GM12873 (cell line): ENCODE measurements at regions not wholly inside any gene's neighbourhood (a gene's known extent, or its start where the extent isn't known, plus 50 kb on each side); places are given as distances from the start of the nearest gene placed in this dataset.

Experiments used
- TF ChIP-seq, protein P1 (sequence below): IDR thresholded peaks from 2 replicates; pipeline ENCODE4 v1.5.1; 2012; ENCODE audit warnings: low read depth, mild to moderate bottlenecking, moderate library complexity, low read length, control low read depth; ENCODE audit not compliant: insufficient read depth; ENCODE audit errors: missing control alignments

- TF ChIP-seq, protein P1, sequence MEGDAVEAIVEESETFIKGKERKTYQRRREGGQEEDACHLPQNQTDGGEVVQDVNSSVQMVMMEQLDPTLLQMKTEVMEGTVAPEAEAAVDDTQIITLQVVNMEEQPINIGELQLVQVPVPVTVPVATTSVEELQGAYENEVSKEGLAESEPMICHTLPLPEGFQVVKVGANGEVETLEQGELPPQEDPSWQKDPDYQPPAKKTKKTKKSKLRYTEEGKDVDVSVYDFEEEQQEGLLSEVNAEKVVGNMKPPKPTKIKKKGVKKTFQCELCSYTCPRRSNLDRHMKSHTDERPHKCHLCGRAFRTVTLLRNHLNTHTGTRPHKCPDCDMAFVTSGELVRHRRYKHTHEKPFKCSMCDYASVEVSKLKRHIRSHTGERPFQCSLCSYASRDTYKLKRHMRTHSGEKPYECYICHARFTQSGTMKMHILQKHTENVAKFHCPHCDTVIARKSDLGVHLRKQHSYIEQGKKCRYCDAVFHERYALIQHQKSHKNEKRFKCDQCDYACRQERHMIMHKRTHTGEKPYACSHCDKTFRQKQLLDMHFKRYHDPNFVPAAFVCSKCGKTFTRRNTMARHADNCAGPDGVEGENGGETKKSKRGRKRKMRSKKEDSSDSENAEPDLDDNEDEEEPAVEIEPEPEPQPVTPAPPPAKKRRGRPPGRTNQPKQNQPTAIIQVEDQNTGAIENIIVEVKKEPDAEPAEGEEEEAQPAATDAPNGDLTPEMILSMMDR: no peak
Measured at GRCh38 chr18:7305416-7305815, 74.5 kb downstream of the LRRC30 start.

DNA sequence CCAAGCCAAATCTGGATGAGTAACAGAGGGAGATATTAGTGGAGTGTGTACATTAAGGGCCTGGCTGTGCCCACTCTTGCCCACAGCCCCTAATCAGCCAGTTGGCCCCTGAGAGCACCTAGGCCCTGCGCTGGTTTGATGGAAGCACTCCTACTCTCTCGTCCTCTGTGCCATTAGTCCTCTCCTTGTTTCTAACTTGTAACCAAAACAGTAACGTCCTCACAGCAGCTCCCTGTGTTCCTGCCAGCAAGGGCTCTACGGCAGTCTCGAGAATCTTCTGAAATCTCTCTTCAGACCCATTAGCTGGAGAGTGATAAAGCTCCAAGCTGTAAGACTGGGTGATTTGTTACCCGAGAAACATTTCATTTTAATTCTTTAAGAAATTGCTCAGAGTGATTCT lies 76.1 kb downstream of the LRRC30 start:
- TF ChIP-seq, protein P1: no peak

- TF ChIP-seq, protein P1: no peak
Measured at GRCh38 chr18:7307526-7307925, 76.6 kb downstream of the LRRC30 start.

DNA sequence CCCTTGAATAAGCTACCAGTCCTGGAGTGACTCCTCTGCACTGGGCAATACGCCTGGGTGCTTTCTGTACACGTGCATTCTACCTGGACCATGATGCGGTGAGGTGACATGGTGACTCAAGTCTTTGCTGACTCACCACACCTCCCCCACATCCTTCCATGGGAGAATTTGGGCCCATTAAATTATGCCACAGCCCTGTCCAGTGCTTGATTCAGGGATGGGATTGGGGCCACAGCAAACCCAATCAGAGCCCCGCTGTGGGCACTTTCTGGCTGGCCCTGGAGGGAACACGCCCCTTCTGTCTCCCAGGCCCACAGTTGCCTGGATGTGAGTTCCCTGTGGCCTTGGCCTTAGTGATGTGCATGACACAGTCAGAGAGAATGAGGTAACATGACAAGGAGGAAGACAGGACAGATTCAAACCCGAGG lies 86.9 kb downstream of the LRRC30 start:
- TF ChIP-seq, protein P1: no peak

DNA sequence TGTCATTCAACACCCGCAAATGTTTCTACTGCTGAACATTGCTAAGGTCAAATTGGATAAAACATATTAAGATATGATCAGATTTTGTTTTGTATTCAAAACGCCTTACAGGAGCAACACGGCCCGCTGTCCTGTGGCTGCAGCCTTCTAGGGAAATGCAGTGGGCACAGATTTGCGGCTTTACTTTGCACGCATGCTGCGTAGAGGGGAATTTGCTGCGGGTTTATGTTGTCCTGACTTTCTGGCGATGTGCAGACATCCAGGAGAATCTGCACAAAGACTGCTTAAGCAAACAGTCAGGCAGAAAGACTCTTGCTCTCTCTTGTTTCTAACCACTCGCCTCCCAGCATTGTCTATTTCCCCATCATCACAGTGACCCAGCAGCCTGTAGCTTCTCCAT lies 88.3 kb downstream of the LRRC30 start:
- TF ChIP-seq, protein P1: no peak

GRCh38 chr18:7321831-7322230 lies 90.9 kb downstream of the LRRC30 start:
- TF ChIP-seq, protein P1: no peak

- TF ChIP-seq, protein P1: no peak
Measured at GRCh38 chr18:7322817-7323485, 92.1 kb downstream of the LRRC30 start.

DNA sequence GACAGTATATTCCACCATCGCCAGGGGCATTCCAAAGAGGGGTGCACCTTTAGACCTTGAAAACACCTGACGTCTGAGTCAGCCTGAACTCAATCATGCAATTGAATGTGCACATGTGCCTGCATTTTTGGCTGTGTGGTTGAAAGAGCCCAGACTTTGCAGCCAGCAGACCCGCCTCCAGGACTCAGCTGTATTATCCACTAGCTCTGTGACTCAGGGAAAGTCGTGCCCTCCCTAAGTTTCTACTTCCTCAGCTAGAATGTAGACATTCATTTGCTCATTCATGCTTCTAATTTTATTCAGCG lies 94.2 kb downstream of the LRRC30 start:
- TF ChIP-seq, protein P1: no peak
